HL-60 (cell line): ENCODE measurements at regions not wholly inside any gene's neighbourhood (a gene's known extent, or its start where the extent isn't known, plus 50 kb on each side); places are given as distances from the start of the nearest gene placed in this dataset.

Experiments used
- POLR2AphosphoS5 ChIP-seq: IDR thresholded peaks from 2 replicates; pipeline ENCODE4 v1.6.1; 2012; ENCODE audit warnings: low read depth
- SPI1 ChIP-seq: IDR thresholded peaks from 2 replicates; pipeline ENCODE4 v1.6.1; 2012; ENCODE audit warnings: low read depth, mild to moderate bottlenecking, borderline replicate concordance
- TF ChIP-seq, protein P1 (sequence below): IDR thresholded peaks from one replicate; pipeline ENCODE4 v1.5.1; 2011; ENCODE audit warnings: low read length, control low read depth, inconsistent platforms; ENCODE audit not compliant: insufficient read depth
- TF ChIP-seq, protein P2 (sequence below): IDR thresholded peaks from 2 replicates; pipeline ENCODE4 v1.6.1; 2012; ENCODE audit warnings: low read depth; ENCODE audit not compliant: insufficient replicate concordance

DNA sequence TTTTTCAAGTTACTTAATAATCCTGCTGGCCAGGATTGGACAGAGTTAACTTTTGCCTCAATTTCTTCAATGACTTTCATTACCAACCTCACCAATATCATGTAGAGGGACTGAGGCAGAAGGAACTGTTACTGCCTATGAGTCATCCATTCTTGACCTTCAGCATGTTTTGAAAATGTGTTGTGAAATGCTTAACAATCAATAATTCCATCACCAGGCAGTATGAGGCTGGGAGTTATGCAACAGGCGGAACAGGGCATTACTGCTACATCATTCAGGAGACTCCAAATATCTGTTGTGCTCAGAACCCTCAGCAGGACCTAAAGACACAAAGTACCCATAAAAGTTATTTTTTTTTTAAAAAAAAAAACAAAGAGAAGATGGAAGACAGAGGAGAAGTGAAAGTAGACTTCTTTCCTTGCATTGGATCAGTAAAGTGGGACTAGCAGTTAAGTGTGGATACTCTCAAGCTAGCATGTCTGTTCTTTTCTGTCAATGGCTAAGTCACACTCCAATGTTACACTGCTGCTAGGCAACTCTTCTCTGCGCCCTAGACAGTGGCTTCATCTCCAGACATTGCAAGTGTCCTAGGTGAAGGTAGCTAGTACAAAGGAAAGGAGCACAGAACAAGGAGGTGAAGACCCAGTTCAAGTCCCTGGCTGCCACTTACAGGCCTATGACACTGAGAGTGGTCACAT lies 184.9 kb upstream of the LPP start:
- TF ChIP-seq, protein P1, sequence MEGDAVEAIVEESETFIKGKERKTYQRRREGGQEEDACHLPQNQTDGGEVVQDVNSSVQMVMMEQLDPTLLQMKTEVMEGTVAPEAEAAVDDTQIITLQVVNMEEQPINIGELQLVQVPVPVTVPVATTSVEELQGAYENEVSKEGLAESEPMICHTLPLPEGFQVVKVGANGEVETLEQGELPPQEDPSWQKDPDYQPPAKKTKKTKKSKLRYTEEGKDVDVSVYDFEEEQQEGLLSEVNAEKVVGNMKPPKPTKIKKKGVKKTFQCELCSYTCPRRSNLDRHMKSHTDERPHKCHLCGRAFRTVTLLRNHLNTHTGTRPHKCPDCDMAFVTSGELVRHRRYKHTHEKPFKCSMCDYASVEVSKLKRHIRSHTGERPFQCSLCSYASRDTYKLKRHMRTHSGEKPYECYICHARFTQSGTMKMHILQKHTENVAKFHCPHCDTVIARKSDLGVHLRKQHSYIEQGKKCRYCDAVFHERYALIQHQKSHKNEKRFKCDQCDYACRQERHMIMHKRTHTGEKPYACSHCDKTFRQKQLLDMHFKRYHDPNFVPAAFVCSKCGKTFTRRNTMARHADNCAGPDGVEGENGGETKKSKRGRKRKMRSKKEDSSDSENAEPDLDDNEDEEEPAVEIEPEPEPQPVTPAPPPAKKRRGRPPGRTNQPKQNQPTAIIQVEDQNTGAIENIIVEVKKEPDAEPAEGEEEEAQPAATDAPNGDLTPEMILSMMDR, result no peak
- TF ChIP-seq POLR2AphosphoS5 (no peak), SPI1 (no peak)
- TF ChIP-seq, protein P2, sequence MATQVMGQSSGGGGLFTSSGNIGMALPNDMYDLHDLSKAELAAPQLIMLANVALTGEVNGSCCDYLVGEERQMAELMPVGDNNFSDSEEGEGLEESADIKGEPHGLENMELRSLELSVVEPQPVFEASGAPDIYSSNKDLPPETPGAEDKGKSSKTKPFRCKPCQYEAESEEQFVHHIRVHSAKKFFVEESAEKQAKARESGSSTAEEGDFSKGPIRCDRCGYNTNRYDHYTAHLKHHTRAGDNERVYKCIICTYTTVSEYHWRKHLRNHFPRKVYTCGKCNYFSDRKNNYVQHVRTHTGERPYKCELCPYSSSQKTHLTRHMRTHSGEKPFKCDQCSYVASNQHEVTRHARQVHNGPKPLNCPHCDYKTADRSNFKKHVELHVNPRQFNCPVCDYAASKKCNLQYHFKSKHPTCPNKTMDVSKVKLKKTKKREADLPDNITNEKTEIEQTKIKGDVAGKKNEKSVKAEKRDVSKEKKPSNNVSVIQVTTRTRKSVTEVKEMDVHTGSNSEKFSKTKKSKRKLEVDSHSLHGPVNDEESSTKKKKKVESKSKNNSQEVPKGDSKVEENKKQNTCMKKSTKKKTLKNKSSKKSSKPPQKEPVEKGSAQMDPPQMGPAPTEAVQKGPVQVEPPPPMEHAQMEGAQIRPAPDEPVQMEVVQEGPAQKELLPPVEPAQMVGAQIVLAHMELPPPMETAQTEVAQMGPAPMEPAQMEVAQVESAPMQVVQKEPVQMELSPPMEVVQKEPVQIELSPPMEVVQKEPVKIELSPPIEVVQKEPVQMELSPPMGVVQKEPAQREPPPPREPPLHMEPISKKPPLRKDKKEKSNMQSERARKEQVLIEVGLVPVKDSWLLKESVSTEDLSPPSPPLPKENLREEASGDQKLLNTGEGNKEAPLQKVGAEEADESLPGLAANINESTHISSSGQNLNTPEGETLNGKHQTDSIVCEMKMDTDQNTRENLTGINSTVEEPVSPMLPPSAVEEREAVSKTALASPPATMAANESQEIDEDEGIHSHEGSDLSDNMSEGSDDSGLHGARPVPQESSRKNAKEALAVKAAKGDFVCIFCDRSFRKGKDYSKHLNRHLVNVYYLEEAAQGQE, result no peak
